AG10803 (cell line): ENCODE measurements at regions not wholly inside any gene's neighbourhood (a gene's known extent, or its start where the extent isn't known, plus 50 kb on each side); places are given as distances from the start of the nearest gene placed in this dataset.
A peak's percentile ranks its signal among the peaks of the same experiment; 100 is the strongest.
"Not testable (repeated sequence)": the region's sequence is repeated elsewhere in the genome, so short reads cannot be mapped to it uniquely, and the experiment has no call there.

Source experiments
- DNase-seq: peaks from one replicate; pipeline ENCODE4 v3.0.0; 2010; ENCODE audit warnings: low read depth
- H3K4me3 ChIP-seq: 2 replicates; pipeline ENCODE4 v1.5.1; 2011; ENCODE audit warnings: mild to moderate bottlenecking, low read length, control low read depth
- TF ChIP-seq, protein P1 (sequence below): conservative IDR thresholded peaks from 2 replicates; pipeline ENCODE4 v1.5.1; 2011; ENCODE audit warnings: mild to moderate bottlenecking, low read length, control low read depth, inconsistent platforms

DNA sequence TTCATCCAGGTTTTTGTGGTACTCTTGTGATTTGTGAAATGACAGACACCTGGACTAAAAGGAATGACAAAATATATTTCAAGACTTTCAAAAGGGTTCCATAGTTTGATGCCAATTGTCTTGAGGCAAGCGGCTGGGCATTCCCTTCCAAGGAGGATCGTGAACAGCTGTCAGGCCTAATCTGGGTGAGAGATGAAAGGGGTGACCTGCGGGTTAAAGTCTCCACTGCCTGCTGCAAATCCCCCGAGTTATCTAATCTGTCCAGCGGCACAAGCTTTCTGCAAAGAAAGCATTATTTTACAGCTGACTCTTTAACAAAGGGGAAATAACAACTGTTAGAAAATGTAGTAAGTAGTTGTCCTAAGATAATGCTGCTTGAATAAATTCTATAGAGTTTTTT is 128.7 kb upstream of the MB21D2 start:
- TF ChIP-seq, protein P1, sequence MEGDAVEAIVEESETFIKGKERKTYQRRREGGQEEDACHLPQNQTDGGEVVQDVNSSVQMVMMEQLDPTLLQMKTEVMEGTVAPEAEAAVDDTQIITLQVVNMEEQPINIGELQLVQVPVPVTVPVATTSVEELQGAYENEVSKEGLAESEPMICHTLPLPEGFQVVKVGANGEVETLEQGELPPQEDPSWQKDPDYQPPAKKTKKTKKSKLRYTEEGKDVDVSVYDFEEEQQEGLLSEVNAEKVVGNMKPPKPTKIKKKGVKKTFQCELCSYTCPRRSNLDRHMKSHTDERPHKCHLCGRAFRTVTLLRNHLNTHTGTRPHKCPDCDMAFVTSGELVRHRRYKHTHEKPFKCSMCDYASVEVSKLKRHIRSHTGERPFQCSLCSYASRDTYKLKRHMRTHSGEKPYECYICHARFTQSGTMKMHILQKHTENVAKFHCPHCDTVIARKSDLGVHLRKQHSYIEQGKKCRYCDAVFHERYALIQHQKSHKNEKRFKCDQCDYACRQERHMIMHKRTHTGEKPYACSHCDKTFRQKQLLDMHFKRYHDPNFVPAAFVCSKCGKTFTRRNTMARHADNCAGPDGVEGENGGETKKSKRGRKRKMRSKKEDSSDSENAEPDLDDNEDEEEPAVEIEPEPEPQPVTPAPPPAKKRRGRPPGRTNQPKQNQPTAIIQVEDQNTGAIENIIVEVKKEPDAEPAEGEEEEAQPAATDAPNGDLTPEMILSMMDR: no peak
- no peak overlapping the region for H3K4me3 ChIP-seq
- no peak for DNase-seq

DNA sequence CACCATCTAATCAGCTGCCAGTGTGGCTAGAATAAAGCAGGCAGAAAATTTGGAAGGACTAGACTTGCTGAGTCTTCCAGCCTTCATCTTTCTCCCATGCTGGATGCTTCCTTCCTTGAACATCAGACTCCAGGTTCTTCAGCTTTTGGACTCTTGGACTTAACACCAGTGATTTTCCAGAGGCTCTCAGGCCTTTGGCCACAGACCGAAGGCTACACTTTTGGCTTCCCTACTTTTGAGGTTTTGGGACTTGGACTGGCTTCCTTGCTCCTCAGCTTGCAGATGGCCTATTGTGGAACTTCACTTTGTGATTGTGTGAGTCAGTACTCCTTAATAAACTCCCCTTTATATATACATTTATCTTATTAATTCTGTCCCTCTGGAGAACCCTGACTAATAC is 129.8 kb upstream of the MB21D2 start:
- DNase-seq, H3K4me3 ChIP-seq: not testable (repeated sequence)

DNA sequence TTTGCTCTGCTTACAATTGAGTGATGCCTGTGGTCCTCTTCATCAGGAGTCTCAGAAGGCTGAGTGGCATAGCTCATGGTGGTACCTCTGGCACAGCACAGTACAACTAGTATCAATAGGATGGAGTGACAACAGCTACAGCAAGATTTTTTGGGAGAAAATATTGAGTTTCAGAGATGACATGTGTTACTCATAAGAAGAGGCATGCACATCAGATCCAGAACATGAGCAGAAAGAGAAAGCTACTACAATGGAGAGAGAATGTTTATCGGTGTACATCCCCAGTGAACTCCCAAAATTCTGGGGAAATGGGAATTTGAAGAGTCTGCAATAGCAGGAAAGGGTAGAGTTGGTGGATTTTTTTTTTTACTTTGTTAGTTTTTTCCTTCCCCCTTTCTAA is 130.5 kb upstream of the MB21D2 start:
- no peak for DNase-seq
- no peak overlapping the region for H3K4me3 ChIP-seq
- TF ChIP-seq, protein P1: no peak

DNA sequence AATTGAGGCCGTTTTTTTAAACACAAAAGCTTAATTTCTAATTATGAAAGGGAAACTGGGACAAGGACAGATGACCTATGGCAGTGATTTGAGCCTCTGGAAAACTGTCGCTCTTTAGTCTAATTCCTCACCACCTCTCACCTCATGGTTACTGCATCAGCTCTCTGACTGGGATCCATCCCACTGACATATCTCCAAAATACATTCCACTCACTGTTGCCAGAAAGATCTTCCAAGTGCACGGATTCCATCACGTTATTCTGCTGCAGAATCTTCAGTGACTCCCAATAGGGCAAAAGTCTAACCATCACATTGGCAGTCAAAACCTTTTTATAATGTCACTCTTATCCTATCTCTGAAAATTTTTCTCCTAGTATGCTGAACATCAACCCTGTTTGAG is 132.3 kb upstream of the MB21D2 start:
- DNase-seq: no peak
- TF ChIP-seq, protein P1: no peak
- H3K4me3 ChIP-seq: no peak overlapping the region

DNA sequence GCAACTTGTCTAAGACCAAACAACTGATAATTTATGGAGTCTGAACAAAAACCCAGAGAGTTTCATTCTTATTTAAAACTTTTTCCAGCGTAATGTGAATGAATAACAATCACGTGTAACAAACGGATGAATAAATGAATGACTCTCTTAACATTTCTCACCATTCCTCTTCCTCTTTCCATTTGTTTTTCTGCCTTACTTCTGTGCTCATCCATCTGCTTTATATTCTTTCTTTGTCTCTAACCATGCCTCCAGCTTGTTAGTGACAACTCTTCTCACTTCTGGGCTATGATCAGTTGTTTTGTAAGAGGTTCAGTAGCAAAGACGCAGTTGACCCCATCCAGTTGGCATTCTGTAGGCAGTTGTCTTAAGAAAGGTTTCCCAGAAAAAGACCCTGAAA is 133.7 kb upstream of the MB21D2 start:
- no peak for DNase-seq
- TF ChIP-seq, protein P1: no peak
- H3K4me3 ChIP-seq: no peak overlapping the region

DNA sequence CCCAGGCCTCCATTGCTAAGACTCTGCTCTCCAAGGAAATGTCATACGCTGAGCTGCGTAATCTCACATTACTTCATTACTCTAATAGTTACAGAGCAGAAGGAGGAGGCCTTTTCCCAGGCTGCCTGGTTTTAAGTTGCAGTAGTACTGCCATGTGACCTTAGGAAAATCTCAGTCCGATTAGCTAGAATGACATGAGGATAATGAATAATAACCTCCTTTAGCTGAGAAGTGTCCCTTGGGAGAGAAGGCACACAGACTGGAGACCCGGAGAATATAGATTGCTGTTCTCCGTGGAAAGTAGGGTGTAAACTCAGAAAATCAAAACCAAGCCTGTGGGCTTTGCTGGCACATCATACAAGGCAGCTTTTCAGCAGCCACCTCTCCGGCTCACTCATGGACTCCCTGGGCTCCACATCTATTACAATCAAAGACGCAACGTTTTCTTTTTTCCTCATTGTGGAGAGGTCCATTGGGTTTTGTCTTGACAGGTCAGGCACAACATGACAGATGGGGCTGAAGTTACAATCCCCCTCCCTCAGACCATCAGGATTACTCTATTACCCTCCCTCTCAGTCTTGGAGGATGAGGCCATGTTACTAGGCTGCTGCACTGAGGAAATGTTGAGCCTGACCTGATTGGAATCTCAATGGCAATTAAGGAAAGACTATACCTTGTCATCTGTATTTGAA is 134.8 kb upstream of the MB21D2 start:
- DNase-seq: no peak
- H3K4me3 ChIP-seq: no peak overlapping the region
- TF ChIP-seq, protein P1: no peak

DNA sequence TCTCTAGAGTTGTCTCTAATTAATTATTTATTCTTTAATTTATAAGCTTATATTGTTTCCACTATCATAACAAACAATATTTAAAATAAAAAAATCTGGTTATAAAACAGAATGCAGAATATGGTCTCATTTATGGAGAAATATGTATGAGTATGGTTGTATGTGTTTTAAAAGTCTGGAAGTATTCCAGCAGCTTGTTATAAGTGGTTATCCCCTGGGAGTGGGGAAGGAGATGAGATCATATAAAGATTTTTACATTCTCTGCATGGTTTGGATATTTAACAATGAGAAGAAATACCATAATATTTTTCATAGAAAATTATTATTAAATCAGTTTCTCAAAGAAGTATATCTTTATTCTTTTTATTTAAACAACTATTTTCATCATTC is 135.4 kb upstream of the MB21D2 start:
- H3K4me3 ChIP-seq: no peak overlapping the region
- DNase-seq: peak; percentile 1
- TF ChIP-seq, protein P1: no peak

DNA sequence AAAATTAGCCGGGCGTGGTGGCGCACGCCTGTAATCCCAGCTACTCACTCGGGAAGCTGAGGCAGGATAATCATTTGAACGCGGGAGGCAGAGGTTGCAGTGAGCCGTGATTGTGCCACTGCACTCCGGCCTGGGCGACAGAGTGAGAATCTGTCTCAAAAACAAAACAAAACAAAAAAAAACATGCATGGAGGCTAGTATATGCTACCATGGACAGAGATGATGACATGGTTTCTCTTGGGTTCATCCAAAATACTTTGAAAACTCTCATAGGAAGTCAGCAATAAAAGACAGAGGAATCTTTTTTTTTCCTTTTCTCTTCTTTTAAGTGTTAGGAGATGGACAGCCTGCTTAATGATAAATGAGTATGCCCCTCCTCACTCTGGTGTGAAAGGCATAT is 137.7 kb upstream of the MB21D2 start:
- no peak for DNase-seq
- TF ChIP-seq, protein P1: no peak
- no peak overlapping the region for H3K4me3 ChIP-seq
